ENCODE measurements at regions not wholly inside any gene's neighbourhood (a gene's known extent, or its start where the extent isn't known, plus 50 kb on each side); places are given as distances from the start of the nearest gene placed in this dataset.

- in situ Hi-C loops (cut with HindIII; ENCODE audit: low pct_unique_long_range_greater_than_20kb, low sequenced_read_pairs) = no loop called here
- DNase-seq (ENCODE audit: low read depth, low spot score) (no peak), ATAC-seq (no peak)
- Histone ChIP-seq H3K4me3 (ENCODE audit: low read depth in 2 of 2, low read length in 2 of 2) (no peak overlapping the region), H3K4me1 (ENCODE audit: control insufficient read depth, insufficient read depth, low read length) (no peaks in the 10 kb centered on the region), H3K27me3 (ENCODE audit: control insufficient read depth, insufficient read depth, low read length) (0 out of 2 replicates have a peak, but pooled peaks cover 4% of the 10 kb centered on the region), H3K9me3 (ENCODE audit: control insufficient read depth, insufficient read depth, low read depth, low read length) (peaks cover 9% of the 10 kb centered on the region; the same call in 1 of the 2 replicates), H3K27ac (ENCODE audit: low read length) (no peak overlapping the region), H3K36me3 (ENCODE audit: control insufficient read depth, insufficient read depth, low read length) (no peaks in the 10 kb centered on the region)
- intact Hi-C loops (cut with micrococcal nuclease; ENCODE audit: unreplicated experiment) = no loop called here
- ChIA-PET CTCF (no interaction called here), POLR2A (interaction anchor here (0.7 kb wide), 1 partner anchor 528 kb away, joined by 5 read pairs; no protein-coding TSS in a partner anchor)
- BruUV-seq (replicated peaks) = no TSS peak
- TF ChIP-seq POLR2AphosphoS5 (IDR thresholded peaks at IDR 0.05; ENCODE audit: low read depth, low read length) = no peak
- no peak for TF ChIP-seq CTCF (IDR thresholded peaks at IDR 0.05)
- no peak for TF ChIP-seq REST (IDR thresholded peaks at IDR 0.05; ENCODE audit: insufficient read depth in 1 of 2, low read depth in 2 of 2, low read length in 1 of 2)
- TF ChIP-seq SIN3A (IDR thresholded peaks at IDR 0.05; ENCODE audit: borderline replicate concordance, insufficient read depth, low read depth, low read length) = no peak
- no peak for TF ChIP-seq TCF7L2 (IDR thresholded peaks at IDR 0.05; ENCODE audit: low read depth, low read length)
Measured at GRCh38 chr2:236479814-236480213, 89.8 kb upstream of the ACKR3 start.

GRCh38 chr2:236483102-236483501, 86.5 kb upstream of the ACKR3 start:
- CTCF ChIA-PET = no interaction called here
- BruUV-seq (replicated peaks) = no TSS peak
- intact Hi-C loops (cut with micrococcal nuclease; ENCODE audit: unreplicated experiment) = no loop called here

More at GRCh38 chr2:236483102-236483501, 86.5 kb upstream of the ACKR3 start:
- POLR2A ChIA-PET = no interaction called here
- Histone ChIP-seq H3K4me3 (ENCODE audit: low read depth in 2 of 2, low read length in 2 of 2) (no peak overlapping the region), H3K36me3 (ENCODE audit: control insufficient read depth, insufficient read depth, low read length) (no peaks in the 10 kb centered on the region), H3K27me3 (ENCODE audit: control insufficient read depth, insufficient read depth, low read length) (0 out of 2 replicates have a peak, but pooled peaks cover 4% of the 10 kb centered on the region), H3K9me3 (ENCODE audit: control insufficient read depth, insufficient read depth, low read depth, low read length) (peaks cover 9% of the 10 kb centered on the region; the same call in 1 of the 2 replicates), H3K27ac (ENCODE audit: low read length) (no peak overlapping the region), H3K4me1 (ENCODE audit: control insufficient read depth, insufficient read depth, low read length) (no peaks in the 10 kb centered on the region)
- in situ Hi-C loops (cut with HindIII; ENCODE audit: low pct_unique_long_range_greater_than_20kb, low sequenced_read_pairs) = no loop called here
- ATAC-seq (no peak), DNase-seq (ENCODE audit: low read depth, low spot score) (no peak)
- no peak for TF ChIP-seq TCF7L2 (IDR thresholded peaks at IDR 0.05; ENCODE audit: low read depth, low read length)
- no peak for TF ChIP-seq CTCF (IDR thresholded peaks at IDR 0.05)
- no peak for TF ChIP-seq POLR2AphosphoS5 (IDR thresholded peaks at IDR 0.05; ENCODE audit: low read depth, low read length)
- no peak for TF ChIP-seq SIN3A (IDR thresholded peaks at IDR 0.05; ENCODE audit: borderline replicate concordance, insufficient read depth, low read depth, low read length)
- no peak for TF ChIP-seq REST (IDR thresholded peaks at IDR 0.05; ENCODE audit: insufficient read depth in 1 of 2, low read depth in 2 of 2, low read length in 1 of 2)
